ENCODE measurements at regions not wholly inside any gene's neighbourhood (a gene's known extent, or its start where the extent isn't known, plus 50 kb on each side); places are given as distances from the start of the nearest gene placed in this dataset.
"Not testable (repeated sequence)": the region's sequence is repeated elsewhere in the genome, so short reads cannot be mapped to it uniquely, and the experiment has no call there.

DNA sequence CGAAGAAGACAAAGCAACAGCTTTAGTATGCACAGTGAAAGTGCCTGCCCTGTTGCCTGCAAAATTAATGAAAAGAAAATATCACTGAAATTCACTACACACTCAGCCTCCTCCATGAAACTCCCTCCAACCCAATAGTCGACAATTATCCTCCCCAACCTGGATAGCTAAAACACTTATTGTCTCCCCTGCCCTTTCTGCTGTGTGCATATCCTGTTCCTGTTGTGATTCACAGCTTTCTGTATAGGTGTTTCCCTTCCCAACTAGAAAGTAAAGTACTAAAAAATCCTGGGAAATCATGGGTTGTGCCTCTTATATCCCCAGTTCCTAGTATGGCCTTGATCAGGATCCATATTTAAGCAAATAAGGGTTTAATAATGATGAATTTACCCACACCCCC is 412.1 kb downstream of the LTN1 start:
- no peak for FAIRE-seq

DNA sequence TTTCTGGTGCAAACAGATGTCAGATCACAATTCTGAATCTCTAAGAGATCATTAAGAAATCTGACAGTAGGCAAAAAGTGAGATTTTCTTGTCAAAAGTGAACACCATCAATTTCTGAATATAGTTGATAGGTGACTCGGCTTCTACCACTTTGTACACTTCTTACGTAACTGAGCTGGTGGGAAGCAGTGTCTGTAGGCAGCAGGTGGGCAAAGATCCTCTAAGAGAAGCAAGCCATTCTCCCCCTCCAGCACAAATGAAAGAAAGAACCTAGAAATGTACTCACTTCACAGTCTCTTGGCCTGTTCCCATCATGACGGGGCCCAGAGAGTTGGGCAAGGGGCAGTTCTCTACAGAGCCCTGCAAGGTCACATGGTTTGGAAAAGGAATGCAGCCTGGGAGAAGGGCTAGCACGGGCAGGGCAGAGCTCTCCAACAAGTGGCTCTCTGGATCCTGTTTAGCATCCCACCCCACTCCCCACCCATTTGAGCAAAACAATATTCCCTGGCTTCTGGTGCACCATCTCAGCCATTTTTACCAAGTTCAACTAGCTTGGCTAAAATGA is 412.6 kb downstream of the LTN1 start:
- FAIRE-seq, result no peak

DNA sequence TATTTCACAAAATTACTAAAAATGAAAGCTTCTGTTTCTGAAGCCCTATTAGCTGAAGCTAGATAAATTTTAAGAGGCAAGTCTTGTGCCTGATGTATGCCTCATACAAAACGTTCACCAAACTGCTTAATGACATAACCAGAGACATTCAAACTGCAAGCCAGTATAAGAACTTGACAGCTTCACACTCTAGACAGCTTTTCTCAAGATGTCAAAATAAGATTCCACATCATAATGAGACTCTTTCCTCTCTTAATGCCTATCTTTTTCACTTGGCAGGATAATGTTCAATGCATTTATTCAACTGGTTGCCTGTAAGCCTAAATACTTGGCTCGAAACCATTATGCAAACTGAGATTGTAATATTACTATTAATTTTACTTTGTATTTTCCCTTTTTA is 424.0 kb downstream of the LTN1 start:
- no peak for FAIRE-seq

GRCh38 chr21:28563933-28564332 is 428.7 kb downstream of the LTN1 start:
- not testable (repeated sequence) for FAIRE-seq

- FAIRE-seq, result no peak
Measured at GRCh38 chr21:28561772-28562171, 430.9 kb downstream of the LTN1 start.

DNA sequence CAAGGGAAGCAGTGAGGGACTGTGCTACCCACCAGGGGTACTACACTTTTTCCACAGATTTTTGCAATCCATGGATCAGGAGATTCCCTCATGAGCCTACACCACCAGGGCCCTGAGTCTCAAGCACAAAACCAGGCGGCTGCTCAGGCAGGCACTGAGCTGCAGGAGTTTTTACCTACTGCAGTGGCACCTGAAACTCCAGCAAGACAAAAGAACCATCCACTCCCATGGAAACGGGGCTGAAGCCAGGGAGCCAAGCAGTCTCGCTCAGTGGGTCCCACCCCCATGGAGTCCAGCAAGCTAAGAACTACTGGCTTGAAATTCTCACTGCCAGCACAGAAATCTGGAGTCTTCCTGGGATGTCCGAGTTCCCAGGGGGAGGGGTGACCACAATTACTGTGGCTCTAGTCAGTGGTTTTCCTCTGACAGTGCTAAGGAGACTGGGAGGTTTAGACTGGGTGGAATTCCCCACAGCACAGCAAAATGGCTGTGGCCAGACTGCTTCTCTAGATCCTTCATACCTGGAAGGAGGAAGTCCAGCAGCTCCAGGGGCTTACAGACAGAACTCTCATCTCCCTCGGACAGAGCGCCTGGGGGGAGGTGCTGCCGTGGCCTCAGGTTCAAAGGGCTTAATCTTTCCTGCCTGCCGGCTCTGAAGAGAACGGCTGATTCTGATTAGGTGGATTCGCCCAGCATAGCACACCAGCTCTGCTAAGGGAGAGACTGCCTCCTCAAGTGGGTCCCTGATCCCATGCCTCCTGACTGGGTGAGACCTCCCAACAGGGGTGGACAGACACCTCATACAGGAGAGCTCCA is 437.8 kb downstream of the LTN1 start:
- FAIRE-seq, result no peak

- peak; percentile 33 for FAIRE-seq
Measured at GRCh38 chr21:28550057-28550825, 442.4 kb downstream of the LTN1 start.

- no peak for FAIRE-seq
Measured at GRCh38 chr21:28548291-28548690, 444.4 kb downstream of the LTN1 start.

GRCh38 chr21:28547766-28548165 is 444.9 kb downstream of the LTN1 start:
- FAIRE-seq, result no peak

- no peak for FAIRE-seq
Measured at GRCh38 chr21:28543975-28544374, 448.7 kb downstream of the LTN1 start.

- FAIRE-seq, result no peak
Measured at GRCh38 chr21:28541371-28542112, 451.1 kb downstream of the LTN1 start.

DNA sequence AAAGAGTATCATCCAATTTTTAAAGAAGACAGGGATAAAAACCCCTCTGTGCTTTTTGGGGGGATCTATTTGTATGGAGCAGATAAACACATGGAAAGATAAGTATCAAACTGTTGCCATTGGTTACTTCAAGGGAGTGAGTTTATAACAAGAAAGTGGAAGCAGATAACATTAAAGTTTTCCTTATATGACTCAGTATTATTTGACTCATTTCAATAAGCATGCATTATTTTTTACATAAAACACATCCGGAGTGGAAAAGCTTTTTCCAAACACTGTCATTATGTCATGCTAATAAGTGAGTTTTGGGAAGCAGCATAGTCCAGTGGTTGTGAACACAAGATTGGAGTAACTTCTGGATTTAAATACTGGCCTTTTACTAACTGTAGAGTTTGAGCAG is 452.2 kb downstream of the LTN1 start:
- FAIRE-seq, result no peak

- FAIRE-seq, result no peak
Measured at GRCh38 chr21:28539623-28539988, 453.1 kb downstream of the LTN1 start.

DNA sequence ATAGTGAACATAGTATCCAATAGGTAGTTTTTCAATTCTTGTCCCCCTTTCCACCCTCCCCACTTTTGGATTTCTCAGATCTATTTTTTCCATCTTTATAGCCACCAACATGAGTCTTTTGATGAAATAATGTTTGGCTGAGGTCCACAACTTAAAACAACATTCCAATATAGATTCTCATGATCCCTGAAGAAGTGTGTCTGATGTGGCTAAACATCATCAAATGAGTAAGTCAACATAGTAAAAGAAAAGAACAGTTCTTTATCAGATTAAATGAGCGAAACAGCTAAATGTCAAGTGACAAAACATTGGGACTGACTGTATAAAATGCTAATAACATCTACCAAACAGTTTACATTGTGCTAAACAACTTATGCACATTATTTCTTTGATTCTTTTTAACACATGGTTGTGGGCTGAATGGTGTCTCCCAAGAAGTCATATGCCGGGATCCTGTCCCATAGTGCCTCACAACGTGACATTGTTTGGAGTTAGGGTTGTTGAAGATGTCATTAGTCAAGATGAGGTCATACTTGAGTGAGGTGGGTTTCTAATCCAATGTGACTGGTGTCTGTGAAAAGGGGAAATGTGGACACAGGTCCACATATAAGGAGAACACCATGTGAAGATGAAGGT is 453.6 kb downstream of the LTN1 start:
- FAIRE-seq, result no peak

- FAIRE-seq, result no peak
Measured at GRCh38 chr21:28537371-28538079, 455.2 kb downstream of the LTN1 start.

DNA sequence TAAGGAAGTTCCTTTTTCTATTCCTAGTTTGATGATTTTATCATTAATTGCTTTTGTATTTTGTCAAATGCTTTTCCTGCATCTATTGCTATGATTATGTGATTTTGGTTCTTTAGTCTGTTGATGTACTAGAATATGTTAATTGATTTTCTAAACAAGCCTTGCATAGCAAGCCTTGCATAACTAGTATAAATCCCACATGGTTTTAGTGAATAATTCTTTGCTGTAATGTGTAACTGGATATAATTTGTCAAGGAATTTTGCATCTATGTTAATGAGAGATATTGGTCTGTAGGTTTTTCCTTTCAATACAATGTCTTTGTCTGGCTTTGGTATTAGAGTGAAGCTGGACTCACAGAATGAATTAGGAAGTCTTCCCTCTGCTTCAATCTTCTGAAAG is 460.2 kb downstream of the LTN1 start:
- no peak for FAIRE-seq

- no peak for FAIRE-seq
Measured at GRCh38 chr21:28523367-28523766, 469.3 kb downstream of the LTN1 start.

DNA sequence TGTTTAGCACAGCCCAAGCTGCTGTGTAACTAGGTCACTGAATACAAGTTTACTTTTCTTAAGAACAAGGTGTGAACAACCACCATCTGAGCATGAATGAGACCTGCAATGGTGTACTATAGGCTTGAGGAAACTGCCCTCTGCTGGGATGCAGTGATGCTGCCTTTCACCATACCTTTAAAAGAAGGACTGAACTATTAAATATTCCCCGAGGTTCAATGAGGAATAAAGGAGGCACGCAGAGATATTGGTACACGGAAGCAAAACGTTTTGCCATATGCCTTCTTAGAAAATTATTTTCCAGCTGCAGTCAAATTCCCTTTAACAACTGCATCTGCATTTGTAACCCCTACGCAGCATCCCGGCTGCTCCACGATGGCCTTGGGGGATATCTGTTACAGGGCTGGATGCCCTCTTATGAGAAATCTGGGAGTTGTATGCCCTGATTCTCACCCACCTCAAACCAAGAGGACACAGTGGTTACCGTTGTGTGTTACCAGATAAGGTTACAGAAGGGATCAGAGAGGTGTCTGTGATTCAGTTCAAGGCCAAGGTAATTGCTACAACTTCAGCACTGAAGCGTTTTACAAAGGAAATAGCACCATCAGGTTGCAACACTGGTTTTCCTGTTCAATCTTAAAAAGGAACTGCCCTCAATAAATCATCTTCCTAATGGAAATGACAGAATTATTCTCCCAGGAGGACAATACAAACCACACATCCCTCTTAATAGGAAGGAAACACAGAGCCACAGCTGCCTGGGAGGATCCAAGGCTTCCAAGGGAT is 470.5 kb downstream of the LTN1 start:
- no peak for FAIRE-seq

DNA sequence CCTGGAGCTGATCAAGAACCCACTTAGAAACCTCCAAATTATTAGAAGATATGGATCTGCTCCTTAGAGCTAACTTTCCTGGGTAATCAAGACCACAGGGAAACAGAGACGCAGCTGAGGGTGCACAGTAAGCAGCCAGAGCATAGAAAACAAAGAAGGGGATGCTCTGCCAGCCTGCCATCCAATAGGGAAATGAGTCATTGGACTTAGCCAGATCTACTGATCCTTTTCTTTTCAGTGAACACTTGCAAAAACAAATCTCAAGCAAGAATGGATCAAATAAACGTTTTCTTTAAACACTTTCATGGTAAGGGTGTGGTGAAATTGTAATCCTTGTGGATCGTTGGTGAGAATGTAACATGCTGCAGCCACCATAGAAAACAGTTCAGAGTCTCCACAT is 474.0 kb downstream of the LTN1 start:
- FAIRE-seq, result no peak

DNA sequence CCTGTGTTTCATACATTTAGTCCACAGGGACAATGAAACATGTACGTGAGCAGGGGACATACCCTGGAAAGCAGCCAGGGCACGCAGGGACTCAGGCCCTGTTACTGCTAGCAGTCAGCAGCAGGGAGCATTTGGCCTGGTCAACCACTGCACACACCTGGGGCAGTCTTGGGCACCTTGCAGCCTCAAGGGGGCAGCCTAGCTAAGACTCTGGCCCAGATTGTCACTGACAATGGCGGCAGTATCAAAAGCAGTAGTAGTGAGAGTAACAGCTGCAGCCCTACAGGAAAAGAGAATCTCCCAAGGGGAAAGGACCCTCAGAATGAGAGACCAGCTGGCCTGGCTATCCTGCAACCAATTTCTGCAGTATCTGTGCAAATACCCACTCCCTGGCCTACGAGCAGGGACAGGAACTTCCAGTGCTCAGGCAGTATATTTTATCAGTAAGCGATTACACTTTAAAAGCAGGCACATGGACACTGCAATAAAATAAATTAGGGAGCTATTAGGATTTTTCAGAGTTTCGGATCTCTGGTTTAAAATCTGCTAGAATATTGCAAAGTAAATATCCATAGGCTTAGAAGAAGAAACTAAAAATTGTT is 475.6 kb downstream of the LTN1 start:
- no peak for FAIRE-seq

GRCh38 chr21:28516021-28516420 is 476.7 kb downstream of the LTN1 start:
- FAIRE-seq, result no peak

Data from islet of Langerhans (tissue), 1 donor.